Colonic mucosa (tissue), 4 donors: ENCODE measurements at regions not wholly inside any gene's neighbourhood (a gene's known extent, or its start where the extent isn't known, plus 50 kb on each side); places are given as distances from the start of the nearest gene placed in this dataset.

ENCODE experiments used
- DNase-seq: peaks from one replicate; pipeline ENCODE4 v3.0.0-alpha.2; 2020
- H3K27ac ChIP-seq: fragments of 200-600 bp; one replicate; pipeline ENCODE4 v1.8.0; 2021
- H3K27me3 ChIP-seq: fragments of 200-600 bp; one replicate; pipeline ENCODE4 v1.8.0; 2021
- H3K36me3 ChIP-seq: fragments of 200-600 bp; one replicate; pipeline ENCODE4 v1.8.0; 2021
- H3K4me1 ChIP-seq: fragments of 200-600 bp; one replicate; pipeline ENCODE4 v1.8.0; 2021; ENCODE audit warnings: mild to moderate bottlenecking
- H3K4me3 ChIP-seq: fragments of 200-600 bp; one replicate; pipeline ENCODE4 v1.8.0; 2021
- H3K9ac ChIP-seq, 2 donors: one replicate each; pipeline ENCODE4 v1.7.0; 2013; ENCODE audit warnings: control low read depth in 2 of 2, low read depth in 2 of 2, low read length in 2 of 2
- H3K9me3 ChIP-seq: fragments of 200-600 bp; one replicate; pipeline ENCODE4 v1.8.0; 2021
- intact Hi-C: fragments of 100-400 bp; cut with DNase I; formaldehyde crosslinking; loops from one replicate; pipeline ENCODE4 v1.14.1; 2022
- TF ChIP-seq, protein P1 (sequence below): fragments of 200-600 bp; IDR thresholded peaks from one replicate; pipeline ENCODE4 v1.8.0; 2022; ENCODE audit warnings: antibody characterized with exemption, mild to moderate bottlenecking
- donor health status: healthy.
- donor health status: DM: no; HTN: no; CAD: no.
- donor health status: DM: no; HTN: no; CAD: no.

DNA sequence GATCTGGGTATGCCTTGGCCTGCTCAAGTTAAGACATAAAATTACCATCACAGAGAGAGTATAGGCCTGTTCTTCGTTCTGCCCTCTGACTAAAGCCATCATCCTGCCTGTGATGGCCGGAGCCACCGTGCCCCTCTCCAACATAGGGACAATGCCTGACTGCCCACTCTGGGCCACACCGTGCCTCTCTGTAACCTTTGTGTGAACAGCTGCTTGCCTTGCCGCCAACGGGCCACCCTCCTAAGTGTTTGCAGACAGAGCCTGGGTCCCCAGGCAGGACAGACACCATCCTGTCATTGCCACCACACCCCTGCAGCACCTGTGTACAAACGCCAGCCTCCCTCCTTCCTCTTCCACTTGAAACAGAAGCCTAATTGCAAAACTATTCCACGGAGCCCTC is 298.7 kb upstream of the TENM3 start:
- H3K4me3 ChIP-seq: no peak overlapping the region
- H3K9ac ChIP-seq: no peak overlapping the region
- no peaks in the 10 kb centered on the region for H3K27me3 ChIP-seq
- H3K36me3 ChIP-seq: no peaks in the 10 kb centered on the region
- TF ChIP-seq, protein P1, sequence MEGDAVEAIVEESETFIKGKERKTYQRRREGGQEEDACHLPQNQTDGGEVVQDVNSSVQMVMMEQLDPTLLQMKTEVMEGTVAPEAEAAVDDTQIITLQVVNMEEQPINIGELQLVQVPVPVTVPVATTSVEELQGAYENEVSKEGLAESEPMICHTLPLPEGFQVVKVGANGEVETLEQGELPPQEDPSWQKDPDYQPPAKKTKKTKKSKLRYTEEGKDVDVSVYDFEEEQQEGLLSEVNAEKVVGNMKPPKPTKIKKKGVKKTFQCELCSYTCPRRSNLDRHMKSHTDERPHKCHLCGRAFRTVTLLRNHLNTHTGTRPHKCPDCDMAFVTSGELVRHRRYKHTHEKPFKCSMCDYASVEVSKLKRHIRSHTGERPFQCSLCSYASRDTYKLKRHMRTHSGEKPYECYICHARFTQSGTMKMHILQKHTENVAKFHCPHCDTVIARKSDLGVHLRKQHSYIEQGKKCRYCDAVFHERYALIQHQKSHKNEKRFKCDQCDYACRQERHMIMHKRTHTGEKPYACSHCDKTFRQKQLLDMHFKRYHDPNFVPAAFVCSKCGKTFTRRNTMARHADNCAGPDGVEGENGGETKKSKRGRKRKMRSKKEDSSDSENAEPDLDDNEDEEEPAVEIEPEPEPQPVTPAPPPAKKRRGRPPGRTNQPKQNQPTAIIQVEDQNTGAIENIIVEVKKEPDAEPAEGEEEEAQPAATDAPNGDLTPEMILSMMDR: no peak
- H3K9me3 ChIP-seq: no peaks in the 10 kb centered on the region
- no peak for DNase-seq
- no peak overlapping the region for H3K27ac ChIP-seq
- intact Hi-C loops: no loop called here
- no peaks in the 10 kb centered on the region for H3K4me1 ChIP-seq

DNA sequence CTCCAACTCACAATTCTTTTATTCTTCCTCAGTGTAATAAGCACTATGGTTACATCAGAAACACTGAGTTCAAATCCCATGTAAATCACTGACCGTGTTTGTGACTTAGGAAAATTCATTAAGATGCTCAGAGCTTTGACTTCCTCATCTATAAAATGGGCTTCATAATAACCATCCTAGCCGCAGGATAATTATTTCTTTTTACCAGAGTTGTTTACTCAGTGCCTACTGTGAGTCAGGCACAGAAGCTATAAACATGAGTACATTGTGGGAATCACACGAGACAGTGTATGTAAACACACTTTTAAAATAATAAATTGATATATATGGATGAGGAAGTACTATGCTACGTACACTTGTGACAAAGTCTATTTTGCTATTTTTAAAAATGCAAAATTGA is 296.3 kb upstream of the TENM3 start:
- H3K9me3 ChIP-seq: no peaks in the 10 kb centered on the region
- no peak overlapping the region for H3K9ac ChIP-seq
- intact Hi-C loops: no loop called here
- H3K4me3 ChIP-seq: no peak overlapping the region
- TF ChIP-seq, protein P1: no peak
- H3K27me3 ChIP-seq: no peaks in the 10 kb centered on the region
- H3K36me3 ChIP-seq: no peaks in the 10 kb centered on the region
- no peak for DNase-seq
- H3K4me1 ChIP-seq: no peaks in the 10 kb centered on the region
- no peak overlapping the region for H3K27ac ChIP-seq

DNA sequence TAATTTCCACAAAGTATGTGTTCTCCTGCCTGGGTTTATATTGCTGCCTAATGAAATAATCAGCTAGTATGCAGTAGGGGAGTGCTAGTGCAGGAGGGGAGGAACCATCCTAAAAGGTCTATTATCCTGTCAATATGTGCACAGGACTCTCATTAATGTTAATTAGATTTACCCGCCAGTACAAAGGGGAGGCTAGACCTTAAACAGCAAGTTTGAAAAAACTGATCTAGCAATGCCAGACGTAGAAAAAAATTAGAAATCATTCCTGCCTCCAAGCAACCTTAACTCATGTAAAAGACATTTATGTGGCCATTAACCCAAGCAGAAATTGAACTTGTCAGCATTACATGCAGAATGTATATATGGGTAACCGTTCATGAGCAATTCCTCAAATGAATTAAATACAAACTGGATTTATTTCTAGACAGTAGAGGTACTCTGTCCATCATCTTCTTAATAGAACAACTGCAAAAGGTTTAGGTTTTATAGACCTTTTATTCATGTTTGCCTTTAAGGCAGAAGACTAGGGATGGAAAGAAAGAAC is 294.3 kb upstream of the TENM3 start:
- Histone ChIP-seq H3K9ac (no peak overlapping the region), H3K36me3 (no peaks in the 10 kb centered on the region), H3K9me3 (no peaks in the 10 kb centered on the region), H3K4me1 (no peaks in the 10 kb centered on the region), H3K27ac (no peak overlapping the region), H3K27me3 (no peaks in the 10 kb centered on the region), H3K4me3 (no peak overlapping the region)
- TF ChIP-seq, protein P1: no peak
- intact Hi-C loops: no loop called here
- DNase-seq: no peak

GRCh38 chr4:181949704-181950312 is 293.4 kb upstream of the TENM3 start:
- Histone ChIP-seq H3K27ac (no peak overlapping the region), H3K9me3 (no peaks in the 10 kb centered on the region), H3K36me3 (no peaks in the 10 kb centered on the region), H3K9ac (no peak overlapping the region), H3K4me1 (no peaks in the 10 kb centered on the region), H3K4me3 (no peak overlapping the region), H3K27me3 (no peaks in the 10 kb centered on the region)
- intact Hi-C loops: no loop called here
- TF ChIP-seq, protein P1: no peak
- no peak for DNase-seq

GRCh38 chr4:181950372-181951127 is 292.7 kb upstream of the TENM3 start:
- Histone ChIP-seq H3K36me3 (no peaks in the 10 kb centered on the region), H3K27ac (no peak overlapping the region), H3K27me3 (no peaks in the 10 kb centered on the region), H3K4me3 (no peak overlapping the region), H3K4me1 (no peaks in the 10 kb centered on the region), H3K9ac (no peak overlapping the region), H3K9me3 (no peaks in the 10 kb centered on the region)
- intact Hi-C loops: no loop called here
- TF ChIP-seq, protein P1: no peak
- DNase-seq: no peak
